ENCODE measurements at regions not wholly inside any gene's neighbourhood (a gene's known extent, or its start where the extent isn't known, plus 50 kb on each side); places are given as distances from the start of the nearest gene placed in this dataset.

DNA sequence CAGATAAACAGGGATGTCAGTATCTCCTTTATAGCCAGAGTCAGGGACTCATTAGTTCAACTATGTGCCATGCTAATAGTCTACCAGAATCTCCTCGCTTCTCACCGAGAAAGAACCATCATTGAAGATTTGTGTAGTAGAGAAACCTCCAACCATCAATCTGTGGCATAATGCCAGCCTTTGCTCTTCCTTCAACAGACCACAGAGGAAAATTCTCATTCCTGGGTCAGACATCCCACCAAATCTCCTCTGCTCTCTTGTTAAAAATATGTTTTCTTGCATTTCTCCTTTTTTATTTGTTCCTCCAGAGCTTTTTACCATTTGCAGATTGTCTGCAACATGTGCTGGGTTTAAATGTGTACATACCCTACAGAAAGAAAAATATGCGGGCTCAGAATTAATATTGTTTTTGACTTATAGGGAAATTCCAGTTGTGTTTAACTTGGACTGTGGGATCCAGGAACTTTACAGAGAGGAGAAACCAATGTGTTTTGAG is 64.9 kb downstream of the LLPH start:
- H3K4me3 ChIP-seq (ENCODE audit: extremely low read depth in 1 of 4, insufficient read depth in 2 of 4, low read depth in 3 of 4, low read length in 4 of 4) = no peak overlapping the region
- no peak overlapping the region for H4K8ac ChIP-seq (ENCODE audit: extremely low read depth, insufficient read depth, low read length)
- H4K91ac ChIP-seq (replicated peaks; ENCODE audit: insufficient read length, low read length) = no peak overlapping the region
- H3K18ac ChIP-seq (ENCODE audit: extremely low read depth, low read length) = no peak overlapping the region
- no peaks in the 10 kb centered on the region for H3K9me3 ChIP-seq (ENCODE audit: insufficient read depth in 2 of 2, low read depth in 1 of 2, low read length in 1 of 2)
- H3K4me2 ChIP-seq (ENCODE audit: insufficient read depth in 1 of 2, low read depth in 2 of 2, low read length in 2 of 2) = no peak overlapping the region
- H3K23ac ChIP-seq (ENCODE audit: insufficient read length) = no peak overlapping the region
- H4K20me1 ChIP-seq (replicated peaks in 1 of 2; ENCODE audit: control insufficient read depth in 1 of 2, insufficient read depth in 2 of 2, low read length in 2 of 2) = no peaks in the 10 kb centered on the region
- H3K27ac ChIP-seq (ENCODE audit: low read depth, low read length) = no peak overlapping the region
- H2BK12ac ChIP-seq (ENCODE audit: low read depth, low read length) = no peak overlapping the region
- H2BK120ac ChIP-seq (replicated peaks; ENCODE audit: low read depth, low read length) = no peak overlapping the region
- H3K36me3 ChIP-seq (ENCODE audit: control insufficient read depth in 2 of 4, insufficient read depth in 4 of 4, low read length in 3 of 4) = no peaks in the 10 kb centered on the region
- H2BK15ac ChIP-seq (ENCODE audit: low read length) = no peak overlapping the region
- POLR2A ChIA-PET (ENCODE audit: partially characterized antibody) = no interaction called here
- no peak overlapping the region for H2AK5ac ChIP-seq (ENCODE audit: low read depth, low read length)
- H3K56ac ChIP-seq (replicated peaks; ENCODE audit: insufficient read length, low read depth, low read length) = no peak overlapping the region
- no peak overlapping the region for H3K9ac ChIP-seq (replicated peaks in 1 of 4; ENCODE audit: extremely low read depth in 1 of 4, low read depth in 3 of 4, low read length in 3 of 4)
- FAIRE-seq = no peak
- H3K27me3 ChIP-seq (replicated peaks in 1 of 4; ENCODE audit: control insufficient read depth in 3 of 4, extremely low read depth in 1 of 4, insufficient read depth in 3 of 4, low read length in 3 of 4) = no peaks in the 10 kb centered on the region
- CTCF ChIA-PET (ENCODE audit: partially characterized antibody) = interaction anchor here (0.6 to 1.5 kb wide), 2 partner anchors 142 to 361 kb away, joined by 3 read pairs; no protein-coding TSS in a partner anchor
- H4K5ac ChIP-seq (ENCODE audit: insufficient read length, low read depth, low read length) = no peak overlapping the region
- no peak overlapping the region for H3K14ac ChIP-seq (ENCODE audit: insufficient read length)
- H2AFZ ChIP-seq (ENCODE audit: low read length) = no peak overlapping the region
- no peak for TF ChIP-seq POU5F1 (IDR thresholded peaks at IDR 0.05; ENCODE audit: low read depth, low read length)
- no peaks in the 10 kb centered on the region for H3K79me1 ChIP-seq (ENCODE audit: low read depth, low read length)
- no peaks in the 10 kb centered on the region for H3K23me2 ChIP-seq (ENCODE audit: low read depth, low read length)
- no peak for DNase-seq (ENCODE audit: low read depth in 1 of 2, low spot score in 2 of 2)
- H2BK20ac ChIP-seq (ENCODE audit: low read length) = no peak overlapping the region
- no peaks in the 10 kb centered on the region for H3K79me2 ChIP-seq (ENCODE audit: control insufficient read depth in 1 of 2, insufficient read depth in 2 of 2, low read length in 2 of 2)
- H3K4me1 ChIP-seq (replicated peaks in 1 of 4; ENCODE audit: control insufficient read depth in 3 of 4, insufficient read depth in 4 of 4, low read length in 3 of 4) = peaks cover 0 to 7% (median 1%) of the 10 kb centered on the region in 4 experiments; a peak in 2 of 7 replicates
- H3K4ac ChIP-seq (replicated peaks; ENCODE audit: insufficient read length, low read depth, low read length) = no peak overlapping the region
- H2BK5ac ChIP-seq (ENCODE audit: low read depth, low read length) = no peak overlapping the region
- WGBS, 2 experiments (ENCODE audit: extremely low coverage in 1 of 2, insufficient coverage in 1 of 2, insufficient read length in 1 of 2, insufficient replicate concordance in 2 of 2, low coverage in 1 of 2, low lambda C conversion rate in 2 of 2, missing lambda C conversion rate in 1 of 2) = 91% methylated on average over 3 of the region's 3 CpGs; no CpG with 5 or more reads in 1 of the 2 experiments
